GM19035 (cell line): ENCODE measurements at regions not wholly inside any gene's neighbourhood (a gene's known extent, or its start where the extent isn't known, plus 50 kb on each side); places are given as distances from the start of the nearest gene placed in this dataset.

ENCODE experiments used
- ATAC-seq: cut with Tn5 transposase; IDR thresholded peaks from one replicate; pipeline ENCODE4 v1.9.1; 2021; ENCODE audit not compliant: unreplicated experiment

DNA sequence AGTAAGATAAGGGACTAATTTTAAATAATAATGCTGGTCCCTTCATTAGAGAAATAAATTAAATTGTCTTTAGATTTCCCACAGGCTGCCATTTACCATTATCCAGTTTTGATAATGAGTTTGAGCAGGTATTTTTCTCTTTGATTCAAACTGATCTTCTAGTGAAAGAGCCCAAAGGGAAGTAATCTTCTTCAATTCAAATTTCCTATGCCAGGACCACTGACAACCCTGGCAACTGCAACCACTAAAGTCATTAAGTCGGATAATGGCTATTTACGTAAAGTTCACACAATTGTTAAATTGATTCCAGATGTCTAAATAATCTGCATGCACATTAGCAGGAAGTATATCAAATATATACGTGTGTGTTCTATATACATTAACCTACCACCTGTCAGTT is 399.3 kb downstream of the PTPRC start:
- no peak for ATAC-seq

DNA sequence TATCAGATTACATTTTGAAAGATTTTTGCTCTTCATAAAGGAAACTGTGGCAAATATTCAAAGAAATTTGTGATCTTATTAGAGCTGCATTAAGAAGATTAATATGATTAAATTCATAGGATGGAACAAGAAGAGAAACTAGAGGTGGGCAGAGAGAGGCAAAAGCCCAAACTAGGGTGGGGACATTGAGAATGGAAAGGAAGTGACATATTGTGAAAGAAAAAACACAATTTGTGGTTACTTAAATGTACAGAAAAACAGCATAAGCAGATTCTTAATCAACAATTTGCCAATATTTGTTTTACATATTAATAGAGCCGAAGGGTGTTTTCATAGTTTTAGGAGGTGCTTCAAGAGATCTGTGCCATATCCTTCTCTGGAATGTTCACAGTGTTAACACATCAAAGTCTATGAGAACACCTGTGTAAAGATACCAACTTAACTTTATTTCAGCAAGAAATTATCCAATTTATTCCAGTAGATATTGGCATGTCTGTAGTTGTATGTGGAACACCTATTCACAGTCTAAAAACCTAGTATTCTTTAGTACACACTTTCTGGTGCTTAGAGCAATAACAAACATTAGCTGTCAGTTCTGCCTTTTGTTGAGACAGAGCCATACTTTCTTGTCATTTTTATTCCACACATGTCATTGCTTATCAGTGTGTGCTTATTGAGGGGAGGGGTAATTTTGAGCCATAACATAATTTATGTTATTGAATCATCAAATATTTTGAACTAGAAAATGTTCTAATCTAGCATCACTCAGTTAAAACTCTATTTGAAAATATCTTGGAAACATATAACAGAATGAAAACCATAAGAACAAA is 401.5 kb downstream of the PTPRC start:
- ATAC-seq = no peak

DNA sequence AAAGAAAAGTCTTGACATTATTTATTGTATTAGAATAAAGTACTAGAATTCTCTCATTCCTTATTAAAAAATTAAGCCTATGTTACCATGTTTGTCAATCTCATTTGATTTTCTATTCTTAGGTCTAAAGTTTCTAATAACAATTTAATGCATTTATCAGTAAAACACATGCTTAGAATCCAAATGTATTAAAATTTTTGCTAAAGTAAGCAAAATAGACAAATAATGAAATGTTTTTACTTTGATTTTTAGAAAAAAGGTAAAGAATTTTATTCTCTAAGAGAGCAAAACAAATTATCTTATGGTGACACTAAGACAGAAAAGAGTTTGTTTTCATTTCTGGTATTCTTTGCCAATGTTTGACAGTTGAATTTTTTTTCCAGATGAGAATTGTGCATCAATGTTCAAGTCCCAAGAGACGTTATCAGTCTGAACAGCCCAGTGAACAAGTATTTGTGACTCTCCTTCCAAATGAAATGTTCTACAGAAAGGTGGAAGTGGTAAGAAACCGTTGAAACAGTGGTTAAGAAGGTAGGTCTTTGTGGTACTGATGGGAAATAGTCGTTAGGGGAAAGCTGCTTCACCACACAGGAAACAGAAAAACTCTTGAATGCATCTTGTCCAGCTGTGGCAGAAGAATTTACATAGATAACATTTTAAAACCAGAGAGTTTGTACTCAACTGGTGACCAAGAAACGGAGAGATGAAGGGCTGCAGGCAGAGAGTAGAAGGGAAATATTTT is 402.5 kb downstream of the PTPRC start:
- ATAC-seq = peak; percentile 99

DNA sequence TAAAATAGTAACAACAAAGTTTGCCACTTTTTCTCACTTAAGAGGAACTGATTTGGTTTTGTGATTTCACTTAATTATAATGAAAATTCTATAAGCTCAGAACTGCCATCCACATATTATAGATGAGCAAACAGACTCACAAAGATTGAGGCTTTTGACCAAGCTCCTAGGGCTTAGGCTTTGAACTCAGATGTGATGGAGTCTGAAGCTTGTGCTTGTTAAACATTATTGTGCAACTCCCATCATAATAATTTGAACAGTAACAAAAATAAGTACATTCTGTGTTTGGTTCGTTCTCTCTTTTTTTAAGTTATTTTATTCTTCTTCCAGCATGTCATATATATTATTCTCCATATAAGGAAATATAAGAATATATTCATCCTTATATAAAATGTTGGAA is 403.4 kb downstream of the PTPRC start:
- no peak for ATAC-seq

DNA sequence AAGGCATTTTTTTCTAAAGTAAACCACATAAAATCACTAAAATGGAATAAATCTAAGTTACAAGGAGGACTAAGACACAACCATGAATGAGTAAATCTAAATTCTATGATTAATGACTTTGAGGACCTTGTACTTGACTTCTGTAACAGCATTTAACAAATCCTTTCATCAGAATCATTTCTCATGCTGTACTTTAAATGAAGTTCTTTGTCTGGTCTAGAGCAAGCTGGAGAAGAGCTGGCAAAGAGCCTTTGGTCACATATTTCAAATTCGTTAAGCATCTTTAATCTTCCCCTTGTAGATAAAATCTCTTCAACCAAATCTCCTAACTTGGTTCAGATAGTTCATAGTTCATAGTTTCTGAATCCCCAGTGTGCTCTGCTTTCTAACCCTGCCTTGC is 405.4 kb downstream of the PTPRC start:
- ATAC-seq = no peak

DNA sequence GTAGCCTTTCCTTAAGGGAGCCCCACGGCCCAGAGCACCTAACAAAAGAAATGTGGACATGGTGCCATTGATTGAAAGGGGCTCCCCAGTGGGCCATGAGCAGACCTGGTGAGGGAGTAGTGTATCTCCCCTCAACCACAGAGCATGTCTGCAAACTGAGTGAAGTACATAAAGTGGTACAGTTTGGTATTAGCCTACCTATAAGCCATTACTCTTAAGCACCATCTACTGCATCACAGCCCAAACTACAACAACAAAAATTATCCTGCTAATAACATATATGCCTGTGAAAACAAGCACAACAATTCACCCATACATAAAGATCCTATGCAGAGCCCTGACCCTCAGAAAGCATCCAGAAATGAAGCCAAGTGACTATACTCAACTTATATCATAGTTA is 407.8 kb downstream of the PTPRC start:
- ATAC-seq = no peak

DNA sequence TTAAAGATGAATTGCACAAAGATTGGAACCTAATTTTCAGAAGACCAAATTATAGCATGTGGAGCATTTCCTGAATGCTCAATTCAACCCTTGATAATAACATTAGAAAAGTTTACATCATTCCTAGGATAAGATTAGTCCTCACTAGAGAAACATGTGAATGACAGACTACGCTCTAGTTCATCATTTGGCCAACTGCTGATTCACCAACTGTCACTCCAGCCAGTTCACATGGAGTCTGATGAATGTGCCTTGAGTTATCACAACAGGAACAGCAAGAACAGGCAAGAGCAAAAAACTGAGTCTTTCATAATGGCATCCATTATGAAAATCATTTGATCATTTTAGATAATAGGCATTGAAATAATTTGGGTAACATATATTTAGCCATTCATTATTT is 415.9 kb downstream of the PTPRC start:
- ATAC-seq = no peak

DNA sequence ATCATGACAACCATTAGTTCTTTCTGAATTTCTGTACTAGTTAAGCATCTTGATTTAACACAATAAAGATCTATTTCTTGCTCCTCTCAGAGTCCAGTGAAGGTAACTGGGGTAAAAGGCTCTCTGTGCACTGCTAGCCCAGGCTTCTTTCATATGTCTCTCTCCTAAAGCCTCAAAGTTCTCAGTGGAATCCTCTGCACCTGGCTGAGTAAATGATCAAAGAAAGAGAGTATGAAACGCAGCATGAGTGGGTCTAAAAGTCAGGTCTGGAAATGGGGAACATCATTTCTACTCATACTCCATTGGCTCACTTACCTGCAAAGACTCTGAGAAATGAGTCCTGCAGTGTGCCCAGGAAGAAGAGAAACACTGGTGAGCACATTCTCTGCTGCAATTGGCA is 418.5 kb downstream of the PTPRC start:
- no peak for ATAC-seq

DNA sequence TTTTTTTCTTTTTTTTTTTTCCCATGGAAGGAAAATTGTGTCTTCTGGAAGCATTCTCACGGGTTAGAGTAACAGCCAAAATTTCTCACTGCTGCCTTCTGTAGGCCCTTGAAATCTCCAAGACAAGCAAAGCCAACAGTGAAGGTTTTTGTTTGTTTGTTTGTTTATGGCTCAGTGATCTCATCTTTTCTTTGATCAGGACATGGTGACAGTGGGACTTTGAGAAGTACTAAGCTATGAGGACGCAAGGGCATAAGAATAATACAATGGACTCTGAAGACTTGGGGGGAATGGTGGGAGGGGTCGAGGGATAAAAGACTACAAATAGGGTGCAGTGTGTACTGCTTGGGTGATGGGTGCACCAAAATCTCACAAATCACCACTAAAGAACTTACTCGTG is 419.4 kb downstream of the PTPRC start:
- ATAC-seq = no peak

DNA sequence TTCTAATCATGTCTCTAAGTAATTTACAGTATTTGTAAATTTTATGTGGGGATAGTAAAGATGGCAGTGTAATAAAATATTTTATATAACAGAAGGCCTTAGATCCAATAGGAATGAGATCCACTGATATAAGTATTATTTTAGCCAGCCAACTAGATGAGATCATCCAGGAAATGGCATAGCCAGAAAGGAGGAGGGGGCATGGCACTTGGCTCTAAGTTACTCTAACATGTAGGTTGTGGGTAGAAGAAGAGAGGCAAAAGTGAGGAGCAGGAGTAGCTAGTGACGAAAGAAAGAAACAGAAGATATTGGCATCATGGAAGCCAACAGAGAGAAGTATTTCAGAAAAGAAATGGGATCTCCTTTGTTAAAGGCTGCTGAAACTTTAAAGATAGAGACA is 426.1 kb downstream of the PTPRC start:
- ATAC-seq = no peak

DNA sequence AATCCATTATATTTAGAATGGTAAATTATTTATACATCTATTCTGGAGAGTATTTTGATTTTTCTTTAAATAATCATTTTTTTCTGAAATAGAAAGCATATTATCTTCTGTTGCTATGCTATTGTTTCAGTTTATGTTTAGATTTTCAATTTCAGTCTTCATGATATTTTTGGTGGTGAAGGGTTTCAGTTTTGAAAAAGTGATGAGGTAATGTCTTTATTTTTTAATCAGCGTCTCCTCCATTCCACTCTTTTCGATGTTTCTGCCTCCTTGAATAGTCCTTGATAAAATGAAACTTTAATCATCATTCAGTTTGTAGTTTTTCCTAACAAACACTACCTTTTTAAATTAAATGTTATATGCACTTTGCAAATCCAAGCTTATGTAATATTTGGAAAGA is 428.6 kb downstream of the PTPRC start:
- peak; percentile 95 for ATAC-seq

DNA sequence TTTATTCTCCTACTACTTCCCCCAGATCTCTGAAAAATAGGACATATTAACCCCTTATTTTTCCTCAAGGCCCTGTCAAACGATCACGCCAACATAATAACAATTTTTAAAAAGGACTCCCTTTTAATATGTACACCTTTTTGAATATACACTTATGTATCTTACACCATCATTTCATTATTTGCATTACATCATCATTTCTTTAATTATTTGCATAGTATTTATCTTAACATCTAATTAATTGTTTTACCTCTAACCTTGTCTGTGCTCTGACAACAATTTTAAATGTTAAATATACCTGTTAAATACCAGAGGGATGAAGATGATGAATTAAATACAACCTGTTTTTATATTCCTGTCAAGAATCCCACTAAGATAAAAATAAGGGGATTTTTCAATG is 432.2 kb downstream of the PTPRC start:
- ATAC-seq = no peak

DNA sequence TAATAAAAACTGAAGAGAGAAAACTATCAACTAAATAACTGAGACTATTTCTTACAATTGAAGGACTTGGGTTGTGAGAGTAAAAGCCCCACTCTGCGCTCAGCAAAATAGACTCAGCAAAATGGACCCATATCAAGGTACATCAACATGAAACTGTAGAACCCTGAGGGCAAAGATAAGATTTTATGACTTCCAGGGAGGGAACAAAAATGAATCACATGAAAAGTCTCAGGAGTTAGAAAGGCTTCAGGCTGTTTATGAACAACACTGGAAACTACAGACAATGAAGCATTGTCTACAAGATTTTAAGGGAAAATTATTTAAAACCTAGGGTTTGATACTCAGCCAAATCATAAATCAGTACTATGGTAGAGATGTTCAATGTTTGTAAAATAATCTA is 434.3 kb downstream of the PTPRC start:
- ATAC-seq = no peak

DNA sequence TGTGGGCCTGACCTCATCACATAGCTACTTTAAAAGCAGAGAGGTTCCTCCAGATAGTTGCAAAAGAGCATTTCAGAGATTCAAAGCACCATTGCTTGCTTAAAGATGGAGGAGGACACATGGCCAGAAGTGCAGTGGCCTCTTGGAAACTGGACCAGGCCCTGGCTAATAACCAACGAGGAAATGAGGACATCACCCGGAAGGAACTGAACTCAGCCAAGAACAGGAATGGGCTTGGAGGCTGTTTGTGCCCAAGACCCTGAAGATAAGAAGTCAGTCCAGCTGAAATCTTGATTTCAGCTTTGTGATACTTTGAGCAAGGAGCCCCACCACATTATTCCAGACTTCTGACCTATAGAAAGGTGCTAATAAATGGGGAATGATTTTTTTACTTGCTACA is 437.0 kb downstream of the PTPRC start:
- no peak for ATAC-seq

DNA sequence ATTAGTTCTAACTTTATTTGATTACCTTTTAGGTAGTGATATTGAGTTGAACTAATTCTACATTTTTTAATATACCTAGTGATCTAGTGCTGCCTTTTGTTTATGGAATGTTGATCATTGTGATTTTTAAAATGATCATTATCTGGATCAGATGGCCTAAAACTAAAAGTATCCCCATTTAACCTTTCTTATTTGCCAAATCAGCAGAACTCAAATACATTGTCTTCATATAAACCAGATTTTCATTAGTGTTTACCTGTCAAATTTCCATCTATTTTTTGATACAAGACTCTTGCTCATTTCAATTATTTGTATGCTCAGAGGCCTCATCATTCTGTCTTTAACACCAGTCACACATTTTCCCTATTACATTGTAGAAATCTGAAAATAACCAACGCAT is 441.2 kb downstream of the PTPRC start:
- ATAC-seq = no peak

DNA sequence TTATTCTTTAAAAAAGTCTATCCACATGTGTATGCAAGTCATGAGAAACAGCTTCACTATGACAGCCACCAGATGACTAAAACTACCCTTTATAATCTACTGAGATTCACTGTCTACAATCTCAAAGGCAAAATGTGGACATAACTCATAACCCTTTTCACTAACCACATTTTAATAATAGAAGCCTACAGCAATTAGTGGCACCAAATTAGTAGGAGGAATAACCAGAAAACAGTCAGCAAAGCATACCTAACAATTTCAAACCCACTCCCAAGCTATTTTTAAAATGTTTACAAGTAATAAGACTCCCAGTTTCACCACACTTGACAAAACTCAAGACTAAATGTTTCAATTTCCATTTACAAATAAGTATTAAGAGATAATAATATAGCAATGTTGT is 442.9 kb downstream of the PTPRC start:
- peak; percentile 80 for ATAC-seq

DNA sequence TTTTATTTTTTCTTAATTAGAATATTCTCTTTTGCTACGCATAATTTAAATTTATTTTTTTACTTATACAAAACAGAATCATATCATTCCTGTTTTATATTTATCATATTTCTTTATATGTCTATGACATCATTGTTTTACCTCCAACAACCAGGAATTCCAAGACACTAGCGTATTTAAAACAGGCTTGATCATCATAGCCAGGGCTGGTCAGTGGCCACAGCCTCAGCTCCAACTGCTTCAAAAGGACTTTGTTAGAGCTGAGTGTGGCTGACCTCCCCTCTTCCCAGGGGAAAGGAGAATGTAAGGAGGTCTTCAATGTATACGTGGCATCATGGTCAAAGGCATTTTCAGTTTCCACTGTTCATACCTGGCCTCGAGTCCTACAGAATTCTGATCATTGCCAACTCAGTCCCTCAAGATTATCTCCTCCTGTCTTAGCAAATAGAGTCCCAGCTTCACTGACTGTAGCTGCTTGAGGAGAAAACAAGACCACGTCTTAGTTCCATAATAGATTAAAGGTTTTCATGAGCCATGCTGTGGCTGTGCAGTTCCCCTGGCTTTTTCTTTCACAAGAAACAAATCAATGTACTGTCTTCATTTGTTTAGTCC is 444.0 kb downstream of the PTPRC start:
- no peak for ATAC-seq

DNA sequence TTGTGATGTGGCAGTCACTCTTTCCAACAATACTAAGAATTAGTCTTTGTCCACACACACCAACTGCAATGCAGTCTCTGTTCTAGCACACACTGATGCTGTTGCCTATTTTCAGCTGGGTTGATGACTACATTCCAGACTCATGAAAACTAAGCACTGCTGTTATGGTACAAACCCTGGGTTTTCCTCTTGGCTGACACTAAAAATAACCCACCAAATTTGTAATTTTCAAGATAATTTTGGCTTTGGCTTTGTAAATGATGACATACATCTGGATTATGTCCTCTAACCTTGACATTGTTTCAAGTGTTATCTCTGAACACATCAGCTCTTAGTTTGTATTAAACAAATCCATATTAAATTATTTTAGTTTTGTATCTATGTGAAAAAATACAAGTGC is 444.8 kb downstream of the PTPRC start:
- no peak for ATAC-seq

DNA sequence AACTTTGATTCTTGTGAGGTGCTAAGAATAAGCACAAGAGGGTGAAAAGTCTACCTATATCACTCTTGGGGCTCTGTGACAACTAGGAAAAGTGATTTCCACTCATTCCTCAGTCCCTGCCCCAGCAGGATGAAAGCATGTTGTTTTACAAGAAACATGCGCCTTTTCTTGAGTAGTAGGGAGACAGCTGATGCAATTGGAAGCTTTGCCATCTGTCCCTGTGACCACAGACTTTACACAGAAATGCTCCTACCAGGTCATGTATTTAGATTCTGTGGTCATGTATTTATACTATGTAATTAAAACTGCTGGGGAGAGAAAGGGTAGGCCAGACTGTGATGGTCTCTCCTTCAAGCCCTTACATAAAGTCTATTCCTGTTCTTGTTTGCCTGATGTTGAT is 445.5 kb downstream of the PTPRC start:
- ATAC-seq = no peak

DNA sequence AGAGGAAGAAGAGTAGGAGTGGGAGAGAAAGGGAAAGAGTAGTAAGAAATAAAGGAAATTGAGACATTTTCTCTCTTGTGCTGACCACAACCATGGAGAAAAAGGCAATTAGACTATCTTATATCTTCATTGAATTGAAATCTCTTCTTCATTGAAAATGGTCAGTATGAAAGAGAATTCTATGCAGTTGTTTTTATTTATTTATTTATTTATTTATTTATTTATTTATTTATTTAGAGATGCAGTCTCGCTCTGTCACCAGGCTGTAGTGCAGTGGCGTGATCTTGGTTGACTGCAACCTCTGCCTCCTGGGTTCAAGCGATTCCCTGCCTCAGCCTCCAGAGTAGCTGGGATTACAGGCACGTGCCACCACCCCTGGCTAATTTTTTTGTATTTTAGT is 447.1 kb downstream of the PTPRC start:
- ATAC-seq = no peak

DNA sequence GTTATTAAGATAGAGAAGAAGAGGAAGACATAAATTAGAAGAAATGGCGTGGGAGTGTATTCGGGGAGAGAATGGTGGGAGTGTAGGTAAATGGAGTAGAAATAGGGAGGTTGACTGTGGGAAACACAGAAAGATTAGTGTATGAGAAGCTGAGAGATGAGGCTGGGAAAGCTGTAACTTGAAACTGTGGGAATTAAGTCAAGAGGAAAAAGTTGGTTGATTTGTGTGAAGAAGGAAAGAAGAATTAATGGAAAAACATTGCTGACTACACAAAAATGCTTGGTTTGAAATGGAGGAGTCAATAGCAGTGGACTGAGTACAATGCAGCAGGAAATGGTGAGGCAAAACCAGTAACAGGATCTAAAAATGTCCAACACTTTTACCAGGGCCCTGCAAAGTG is 448.3 kb downstream of the PTPRC start:
- no peak for ATAC-seq
